ENCODE measurements at regions not wholly inside any gene's neighbourhood (a gene's known extent, or its start where the extent isn't known, plus 50 kb on each side); places are given as distances from the start of the nearest gene placed in this dataset.
A peak's percentile ranks its signal among the peaks of the same experiment; 100 is the strongest.

GRCh38 chr3:162933656-162934055, 1437.0 kb downstream of the OTOL1 start:
- Histone ChIP-seq H3K27me3 (replicated peaks; ENCODE audit: insufficient read depth) (no peaks in the 10 kb centered on the region), H3K36me3 (no peaks in the 10 kb centered on the region), H3K9me3 (no peaks in the 10 kb centered on the region), H3K27ac (no peak overlapping the region), H3K4me1 (ENCODE audit: control insufficient read depth in 1 of 2, low read depth in 2 of 2) (no peaks in the 10 kb centered on the region), H3K4me3 (peak overlapping the region; percentile 31)
- no peak for ATAC-seq (ENCODE audit: insufficient number of reproducible peaks, low FRiP score, low read depth)
- no peak for TF ChIP-seq CTCF (IDR thresholded peaks at IDR 0.05)
- DNase-seq (ENCODE audit: low spot score) = no peak

- TF ChIP-seq CTCF (IDR thresholded peaks at IDR 0.05) = no peak
- ATAC-seq (ENCODE audit: insufficient number of reproducible peaks, low FRiP score, low read depth) = no peak
- no peaks in the 10 kb centered on the region for H3K27me3 ChIP-seq (replicated peaks; ENCODE audit: insufficient read depth)
- no peak for DNase-seq (ENCODE audit: low spot score)
- H3K4me1 ChIP-seq (ENCODE audit: control insufficient read depth in 1 of 2, low read depth in 2 of 2) = no peaks in the 10 kb centered on the region
- no peak overlapping the region for H3K4me3 ChIP-seq
- H3K9me3 ChIP-seq = no peaks in the 10 kb centered on the region
- H3K27ac ChIP-seq = no peak overlapping the region
- H3K36me3 ChIP-seq = no peaks in the 10 kb centered on the region
Observed at GRCh38 chr3:162936706-162937105, 1440.1 kb downstream of the OTOL1 start.

GRCh38 chr3:162938083-162938482, 1441.5 kb downstream of the OTOL1 start:
- Histone ChIP-seq H3K4me3 (no peak overlapping the region), H3K36me3 (no peaks in the 10 kb centered on the region), H3K27me3 (replicated peaks; ENCODE audit: insufficient read depth) (no peaks in the 10 kb centered on the region), H3K4me1 (ENCODE audit: control insufficient read depth in 1 of 2, low read depth in 2 of 2) (no peaks in the 10 kb centered on the region), H3K9me3 (no peaks in the 10 kb centered on the region), H3K27ac (no peak overlapping the region)
- no peak for ATAC-seq (ENCODE audit: insufficient number of reproducible peaks, low FRiP score, low read depth)
- TF ChIP-seq CTCF (IDR thresholded peaks at IDR 0.05) = no peak
- DNase-seq (ENCODE audit: low spot score) = no peak

- peaks cover 3% of the 10 kb centered on the region for H3K9me3 ChIP-seq
- no peaks in the 10 kb centered on the region for H3K27me3 ChIP-seq (replicated peaks; ENCODE audit: insufficient read depth)
- ATAC-seq (ENCODE audit: insufficient number of reproducible peaks, low FRiP score, low read depth) (no peak), DNase-seq (ENCODE audit: low spot score) (no peak)
- no peaks in the 10 kb centered on the region for H3K36me3 ChIP-seq
- H3K4me1 ChIP-seq (ENCODE audit: control insufficient read depth in 1 of 2, low read depth in 2 of 2) = no peaks in the 10 kb centered on the region
- TF ChIP-seq CTCF (IDR thresholded peaks at IDR 0.05) = no peak
- H3K4me3 ChIP-seq = no peak overlapping the region
- H3K27ac ChIP-seq = no peak overlapping the region
Observed at GRCh38 chr3:162945626-162946025, 1449.0 kb downstream of the OTOL1 start.

GRCh38 chr3:162956711-162957110, 1460.1 kb downstream of the OTOL1 start:
- ATAC-seq (ENCODE audit: insufficient number of reproducible peaks, low FRiP score, low read depth) = no peak
- H3K9me3 ChIP-seq = no peaks in the 10 kb centered on the region

More at GRCh38 chr3:162956711-162957110, 1460.1 kb downstream of the OTOL1 start:
- Histone ChIP-seq H3K36me3 (no peaks in the 10 kb centered on the region), H3K4me3 (no peak overlapping the region), H3K27me3 (replicated peaks; ENCODE audit: insufficient read depth) (no peaks in the 10 kb centered on the region), H3K4me1 (ENCODE audit: control insufficient read depth in 1 of 2, low read depth in 2 of 2) (no peaks in the 10 kb centered on the region), H3K27ac (no peak overlapping the region)
- DNase-seq (ENCODE audit: low spot score) = no peak
- TF ChIP-seq CTCF (IDR thresholded peaks at IDR 0.05) = no peak

Data from thoracic aorta (tissue), 2 donors.